Epithelial cell of esophagus (primary cell): ENCODE measurements at regions not wholly inside any gene's neighbourhood (a gene's known extent, or its start where the extent isn't known, plus 50 kb on each side); places are given as distances from the start of the nearest gene placed in this dataset.

Experiments used
- DNase-seq: peaks from one replicate; pipeline ENCODE4 v3.0.0; 2010; ENCODE audit warnings: low read depth
- H3K4me3 ChIP-seq: 2 replicates; pipeline ENCODE4 v1.5.1; 2011; ENCODE audit warnings: mild to moderate bottlenecking, low read length, control low read depth
- TF ChIP-seq, protein P1 (sequence below): IDR thresholded peaks from 2 replicates; pipeline ENCODE4 v1.5.1; 2011; ENCODE audit warnings: low read depth, mild to moderate bottlenecking, low read length, control low read depth, inconsistent platforms; ENCODE audit not compliant: insufficient read depth; ENCODE audit errors: missing control alignments

DNA sequence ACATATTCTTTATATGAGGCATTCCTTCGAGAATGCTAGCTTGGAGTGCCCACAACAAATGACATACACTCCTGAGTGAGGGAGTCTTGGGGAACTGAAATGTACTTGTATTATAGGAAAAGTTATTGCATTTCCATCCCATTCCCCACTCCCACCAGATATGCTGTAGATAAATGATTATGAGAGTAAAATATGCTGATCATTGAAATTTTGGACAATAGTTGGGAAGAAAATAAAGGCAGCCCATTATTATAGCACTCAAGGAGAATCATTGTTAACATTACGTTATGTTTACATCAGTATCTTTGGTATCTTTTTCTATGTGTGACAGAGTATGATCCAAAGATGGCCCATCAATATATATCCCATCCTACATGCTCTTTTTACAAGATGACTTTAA is 194.4 kb downstream of the GATA3 start:
- TF ChIP-seq, protein P1, sequence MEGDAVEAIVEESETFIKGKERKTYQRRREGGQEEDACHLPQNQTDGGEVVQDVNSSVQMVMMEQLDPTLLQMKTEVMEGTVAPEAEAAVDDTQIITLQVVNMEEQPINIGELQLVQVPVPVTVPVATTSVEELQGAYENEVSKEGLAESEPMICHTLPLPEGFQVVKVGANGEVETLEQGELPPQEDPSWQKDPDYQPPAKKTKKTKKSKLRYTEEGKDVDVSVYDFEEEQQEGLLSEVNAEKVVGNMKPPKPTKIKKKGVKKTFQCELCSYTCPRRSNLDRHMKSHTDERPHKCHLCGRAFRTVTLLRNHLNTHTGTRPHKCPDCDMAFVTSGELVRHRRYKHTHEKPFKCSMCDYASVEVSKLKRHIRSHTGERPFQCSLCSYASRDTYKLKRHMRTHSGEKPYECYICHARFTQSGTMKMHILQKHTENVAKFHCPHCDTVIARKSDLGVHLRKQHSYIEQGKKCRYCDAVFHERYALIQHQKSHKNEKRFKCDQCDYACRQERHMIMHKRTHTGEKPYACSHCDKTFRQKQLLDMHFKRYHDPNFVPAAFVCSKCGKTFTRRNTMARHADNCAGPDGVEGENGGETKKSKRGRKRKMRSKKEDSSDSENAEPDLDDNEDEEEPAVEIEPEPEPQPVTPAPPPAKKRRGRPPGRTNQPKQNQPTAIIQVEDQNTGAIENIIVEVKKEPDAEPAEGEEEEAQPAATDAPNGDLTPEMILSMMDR = no peak
- DNase-seq = no peak
- no peak overlapping the region for H3K4me3 ChIP-seq

DNA sequence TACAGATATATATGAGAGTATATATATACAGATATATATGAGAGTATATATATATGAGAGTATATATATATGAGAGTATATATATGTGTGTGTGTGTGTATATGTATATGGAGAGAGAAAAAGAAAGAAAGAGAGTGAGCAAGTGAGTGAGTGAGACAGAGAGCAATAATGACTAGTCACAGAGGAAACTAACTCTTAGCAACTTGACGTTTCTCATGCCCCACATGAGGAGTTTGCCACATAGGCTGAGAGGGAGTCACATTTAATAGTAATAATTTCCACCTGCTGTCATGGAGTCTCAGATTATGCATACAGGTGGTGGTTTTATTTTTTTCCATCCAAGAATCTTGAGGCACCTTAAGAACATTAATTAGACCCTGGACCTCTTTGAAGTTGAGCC is 199.9 kb downstream of the GATA3 start:
- TF ChIP-seq, protein P1 = no peak
- no peak overlapping the region for H3K4me3 ChIP-seq
- no peak for DNase-seq

DNA sequence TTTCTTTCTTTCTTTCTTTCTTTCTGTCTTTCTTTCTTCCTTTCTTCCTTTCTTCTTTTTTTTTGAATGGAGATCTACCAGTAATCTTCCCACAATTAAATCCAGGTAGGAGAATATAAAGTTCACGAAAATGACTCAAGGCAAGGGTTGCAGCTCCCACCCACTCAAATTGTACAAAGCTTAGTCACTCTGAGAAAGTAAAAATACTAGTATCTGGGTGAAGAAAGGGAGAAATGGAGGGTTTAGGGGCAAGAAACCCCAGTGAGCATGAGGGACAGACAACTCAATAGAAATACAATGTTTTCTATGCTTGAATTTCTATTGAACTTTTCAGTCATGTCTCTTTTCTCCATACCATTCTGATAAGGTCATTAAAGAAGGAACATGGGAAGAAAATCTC is 200.8 kb downstream of the GATA3 start:
- no peak for DNase-seq
- TF ChIP-seq, protein P1 = no peak
- H3K4me3 ChIP-seq = no peak overlapping the region

DNA sequence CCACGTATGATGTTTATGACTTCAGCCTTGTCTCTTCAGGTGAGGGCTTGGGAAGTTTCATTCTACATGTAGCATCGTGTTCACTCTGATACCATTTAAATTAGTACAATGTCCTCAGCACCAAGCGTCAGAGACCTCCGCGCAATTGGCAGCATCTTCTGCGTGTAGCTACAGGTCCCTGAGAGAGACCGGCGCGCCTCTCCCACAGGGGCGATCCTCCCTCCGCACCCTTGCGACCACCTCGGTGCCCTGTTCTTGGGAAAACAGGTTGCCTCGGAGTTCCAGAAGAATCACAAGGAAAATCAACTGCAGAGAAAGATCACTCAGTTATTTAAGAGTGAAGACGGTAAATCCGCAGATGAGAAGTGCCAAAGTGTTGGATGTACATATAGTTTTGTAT is 206.2 kb downstream of the GATA3 start:
- no peak for DNase-seq
- H3K4me3 ChIP-seq = no peak overlapping the region
- TF ChIP-seq, protein P1 = no peak

DNA sequence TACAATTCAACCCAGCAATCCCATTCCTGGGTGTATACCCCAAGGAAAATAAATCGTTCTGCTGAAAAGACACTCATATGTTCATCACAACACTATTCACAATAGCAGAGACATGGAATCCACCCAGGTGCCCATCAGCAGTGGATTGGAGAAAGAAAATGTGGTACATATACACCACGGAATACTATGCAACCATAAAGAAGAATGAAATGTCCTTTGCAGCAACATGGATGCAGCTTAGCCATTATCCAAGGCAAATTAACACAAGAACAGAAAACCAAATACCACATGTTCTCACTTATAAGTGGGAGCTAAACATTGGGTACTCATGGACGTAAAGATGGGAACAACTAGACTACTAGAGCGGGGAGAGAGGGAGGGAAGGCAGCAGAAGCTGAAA is 207.8 kb downstream of the GATA3 start:
- TF ChIP-seq, protein P1 = no peak
- no peak overlapping the region for H3K4me3 ChIP-seq
- DNase-seq = no peak

DNA sequence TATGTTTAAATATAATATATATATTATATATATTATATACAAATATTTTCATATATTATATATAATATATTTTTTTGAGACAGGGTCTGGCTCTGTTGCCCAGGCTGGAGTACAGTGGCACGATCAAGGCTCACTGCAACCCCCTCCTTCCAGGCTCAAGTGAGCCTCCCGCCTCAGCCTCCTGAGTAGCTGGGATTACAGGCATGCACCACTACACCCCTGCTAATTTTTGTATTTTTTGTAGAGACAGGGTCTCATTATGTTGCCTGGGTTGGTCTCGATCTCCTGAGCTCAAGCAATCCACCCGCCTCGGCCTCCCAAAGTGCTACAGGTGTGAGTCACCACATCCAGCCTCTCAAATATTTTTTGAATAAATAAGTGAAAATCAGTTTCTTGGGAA is 215.5 kb downstream of the GATA3 start:
- TF ChIP-seq, protein P1 = no peak
- no peak overlapping the region for H3K4me3 ChIP-seq
- DNase-seq = no peak

DNA sequence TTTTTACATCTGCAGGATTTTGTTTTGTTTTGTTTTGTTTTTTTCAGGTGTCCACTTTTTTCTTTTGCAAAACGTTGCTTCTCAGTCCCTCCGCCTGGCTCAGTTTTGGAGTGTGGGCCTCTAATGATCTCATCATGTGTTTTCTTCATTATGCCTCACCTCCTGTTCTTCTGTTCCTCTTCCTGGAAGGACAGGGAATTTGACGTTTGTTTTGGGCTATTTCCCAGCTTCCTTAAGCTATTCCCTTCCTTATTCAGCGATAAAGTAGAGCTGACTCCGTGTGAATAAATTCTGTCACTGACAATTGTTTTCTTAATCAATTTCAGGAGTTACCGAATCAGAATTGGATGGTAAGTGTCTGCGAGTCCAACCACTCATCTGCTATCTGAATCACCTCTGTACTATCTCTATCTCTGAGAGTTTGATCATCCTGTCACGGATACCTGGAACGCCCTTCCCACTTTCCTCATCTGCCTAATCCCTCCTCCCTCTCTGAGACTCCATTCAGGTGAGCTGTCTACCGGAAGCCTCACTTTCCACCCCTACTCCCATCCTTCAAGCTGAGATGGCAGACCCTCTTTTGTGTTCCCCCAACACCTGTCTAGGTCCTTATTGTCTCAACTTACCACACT is 218.4 kb downstream of the GATA3 start:
- TF ChIP-seq, protein P1 = no peak
- peak; percentile 75 for DNase-seq

More for the DNA sequence above, 218.4 kb downstream of the GATA3 start:
- no peak overlapping the region for H3K4me3 ChIP-seq
